Neural progenitor cell (in vitro differentiated cells): ENCODE measurements at regions not wholly inside any gene's neighbourhood (a gene's known extent, or its start where the extent isn't known, plus 50 kb on each side); places are given as distances from the start of the nearest gene placed in this dataset.
"Not testable (repeated sequence)": the region's sequence is repeated elsewhere in the genome, so short reads cannot be mapped to it uniquely, and the experiment has no call there.

Source experiments
- DNase-seq: peaks from one replicate; pipeline ENCODE4 v3.0.0-alpha.2; 2016; ENCODE audit warnings: low spot score
- H2AFZ ChIP-seq: fragments of 200-600 bp; sonication (generic); replicated peaks from 2 replicates; pipeline ENCODE4 v1.6.1; 2016; ENCODE audit warnings: antibody characterized with exemption
- H3F3A ChIP-seq: fragments of 200-600 bp; sonication (generic); 2 replicates; pipeline ENCODE4 v1.6.1; 2016; ENCODE audit warnings: antibody characterized with exemption, low read depth
- H3K27ac ChIP-seq: fragments of 200-600 bp; sonication (generic); 2 replicates; pipeline ENCODE4 v1.5.1; 2016; ENCODE audit warnings: mild to moderate bottlenecking
- H3K27me3 ChIP-seq: fragments of 200-600 bp; sonication (generic); 2 replicates; pipeline ENCODE4 v1.6.1; 2016; ENCODE audit warnings: mild to moderate bottlenecking, moderate library complexity
- H3K36me3 ChIP-seq: fragments of 200-600 bp; sonication (generic); 2 replicates; pipeline ENCODE4 v1.5.1; 2016
- H3K4me1 ChIP-seq: fragments of 200-600 bp; sonication (generic); 2 replicates; pipeline ENCODE4 v1.6.1; 2016; ENCODE audit warnings: mixed run types
- H3K4me2 ChIP-seq: fragments of 200-600 bp; sonication (generic); 2 replicates; pipeline ENCODE4 v1.6.1; 2016
- H3K4me3 ChIP-seq: fragments of 200-600 bp; sonication (generic); 2 replicates; pipeline ENCODE4 v1.5.1; 2016
- H3K79me2 ChIP-seq: fragments of 200-600 bp; sonication (generic); 2 replicates; pipeline ENCODE4 v1.6.1; 2016; ENCODE audit warnings: low read depth
- H3K9ac ChIP-seq: fragments of 200-600 bp; sonication (generic); 2 replicates; pipeline ENCODE4 v1.6.1; 2016
- H3K9me3 ChIP-seq: fragments of 200-600 bp; sonication (generic); 2 replicates; pipeline ENCODE4 v1.5.1; 2016; ENCODE audit warnings: low read depth
- H4K20me1 ChIP-seq: fragments of 200-600 bp; sonication (generic); 2 replicates; pipeline ENCODE4 v1.6.1; 2016; ENCODE audit warnings: low read depth
- H3K27ac Mint-ChIP-seq: 3 replicates; pipeline ENCODE4 v1.8.0; 2021; ENCODE audit warnings: mixed read lengths
- H3K27me3 Mint-ChIP-seq: 2 replicates; pipeline ENCODE4 v1.8.0; 2022; ENCODE audit warnings: low read depth, mild to moderate bottlenecking, inconsistent platforms, moderate library complexity, mixed read lengths; ENCODE audit not compliant: insufficient read depth
- H3K36me3 Mint-ChIP-seq: 3 replicates; pipeline ENCODE4 v1.8.0; 2021; ENCODE audit warnings: mixed read lengths
- H3K4me1 Mint-ChIP-seq: 3 replicates; pipeline ENCODE4 v1.8.0; 2021; ENCODE audit warnings: mixed read lengths
- H3K4me3 Mint-ChIP-seq: 3 replicates; pipeline ENCODE4 v1.8.0; 2021; ENCODE audit warnings: mild to moderate bottlenecking, moderate library complexity, mixed read lengths
- H3K9me3 Mint-ChIP-seq: 3 replicates; pipeline ENCODE4 v1.8.0; 2020; ENCODE audit warnings: mixed read lengths
- EZH2 ChIP-seq: fragments of 200-600 bp; sonication (generic); IDR thresholded peaks from 2 replicates; pipeline ENCODE4 v1.6.1; 2017; ENCODE audit warnings: antibody characterized with exemption, mild to moderate bottlenecking, moderate library complexity
- EZH2phosphoT487 ChIP-seq: fragments of 200-600 bp; sonication (generic); IDR thresholded peaks from 2 replicates; pipeline ENCODE4 v1.6.1; 2017; ENCODE audit warnings: antibody characterized with exemption
- TF ChIP-seq, protein P1 (sequence below): fragments of 200-600 bp; sonication (generic); IDR thresholded peaks from 2 replicates; pipeline ENCODE4 v1.5.1; 2017; ENCODE audit warnings: antibody characterized with exemption, mild to moderate bottlenecking

DNA sequence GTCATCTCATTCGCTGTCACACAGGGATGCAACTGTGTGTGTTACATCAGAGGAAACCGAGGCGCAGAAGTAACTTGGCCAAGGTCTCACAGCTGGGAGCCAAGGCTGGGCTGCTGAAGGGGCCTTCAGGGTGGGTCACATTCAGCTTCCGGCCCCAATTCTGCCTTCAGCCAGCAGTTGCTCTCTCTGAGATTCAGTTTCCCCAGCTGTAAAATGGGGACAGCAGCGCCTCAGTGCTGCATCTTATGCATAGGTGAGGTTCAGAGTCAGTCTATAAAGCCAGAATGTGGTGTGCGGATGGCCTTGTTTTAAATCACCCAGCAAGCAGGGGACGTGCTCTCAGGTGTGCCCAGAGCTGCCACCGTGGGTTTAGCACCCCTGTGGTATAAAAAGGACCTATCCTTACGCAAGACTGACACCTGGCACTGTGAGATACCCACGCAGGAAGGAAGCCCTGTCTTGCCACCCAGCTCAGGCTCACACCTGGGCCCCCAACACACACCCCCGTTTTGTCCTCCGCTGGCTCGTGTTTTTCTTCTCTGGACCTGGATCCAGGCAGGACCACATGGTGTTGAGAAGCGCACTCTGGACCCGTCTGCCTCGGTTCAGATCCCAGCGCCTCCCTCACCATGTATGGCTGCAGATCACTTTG lies 94.6 kb upstream of the GSE1 start:
- H3F3A ChIP-seq, result peaks cover 3% of the 10 kb centered on the region
- H3K4me3 ChIP-seq, result no peak overlapping the region
- H3K9me3 Mint-ChIP-seq, result no peaks in the 10 kb centered on the region
- TF ChIP-seq EZH2phosphoT487 (no peak), EZH2 (no peak)
- TF ChIP-seq, protein P1, sequence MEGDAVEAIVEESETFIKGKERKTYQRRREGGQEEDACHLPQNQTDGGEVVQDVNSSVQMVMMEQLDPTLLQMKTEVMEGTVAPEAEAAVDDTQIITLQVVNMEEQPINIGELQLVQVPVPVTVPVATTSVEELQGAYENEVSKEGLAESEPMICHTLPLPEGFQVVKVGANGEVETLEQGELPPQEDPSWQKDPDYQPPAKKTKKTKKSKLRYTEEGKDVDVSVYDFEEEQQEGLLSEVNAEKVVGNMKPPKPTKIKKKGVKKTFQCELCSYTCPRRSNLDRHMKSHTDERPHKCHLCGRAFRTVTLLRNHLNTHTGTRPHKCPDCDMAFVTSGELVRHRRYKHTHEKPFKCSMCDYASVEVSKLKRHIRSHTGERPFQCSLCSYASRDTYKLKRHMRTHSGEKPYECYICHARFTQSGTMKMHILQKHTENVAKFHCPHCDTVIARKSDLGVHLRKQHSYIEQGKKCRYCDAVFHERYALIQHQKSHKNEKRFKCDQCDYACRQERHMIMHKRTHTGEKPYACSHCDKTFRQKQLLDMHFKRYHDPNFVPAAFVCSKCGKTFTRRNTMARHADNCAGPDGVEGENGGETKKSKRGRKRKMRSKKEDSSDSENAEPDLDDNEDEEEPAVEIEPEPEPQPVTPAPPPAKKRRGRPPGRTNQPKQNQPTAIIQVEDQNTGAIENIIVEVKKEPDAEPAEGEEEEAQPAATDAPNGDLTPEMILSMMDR, result no peak
- H3K4me1 ChIP-seq, result peaks cover 35% of the 10 kb centered on the region
- H3K9ac ChIP-seq, result no peak overlapping the region
- DNase-seq, result no peak
- H3K36me3 ChIP-seq, result no peaks in the 10 kb centered on the region
- peak overlapping the region; percentile 52 for H3K4me3 Mint-ChIP-seq
- peaks cover 2% of the 10 kb centered on the region for H3K36me3 Mint-ChIP-seq
- H3K27me3 Mint-ChIP-seq, result peaks cover 10% of the 10 kb centered on the region
- H3K27ac Mint-ChIP-seq, result no peak overlapping the region
- H3K79me2 ChIP-seq, result no peaks in the 10 kb centered on the region
- peaks cover 43% of the 10 kb centered on the region for H3K4me1 Mint-ChIP-seq
- no peaks in the 10 kb centered on the region for H3K27me3 ChIP-seq
- H3K9me3 ChIP-seq, result no peaks in the 10 kb centered on the region
- no peak overlapping the region for H3K27ac ChIP-seq
- no peaks in the 10 kb centered on the region for H4K20me1 ChIP-seq
- H3K4me2 ChIP-seq, result no peak overlapping the region
- no peak overlapping the region for H2AFZ ChIP-seq

DNA sequence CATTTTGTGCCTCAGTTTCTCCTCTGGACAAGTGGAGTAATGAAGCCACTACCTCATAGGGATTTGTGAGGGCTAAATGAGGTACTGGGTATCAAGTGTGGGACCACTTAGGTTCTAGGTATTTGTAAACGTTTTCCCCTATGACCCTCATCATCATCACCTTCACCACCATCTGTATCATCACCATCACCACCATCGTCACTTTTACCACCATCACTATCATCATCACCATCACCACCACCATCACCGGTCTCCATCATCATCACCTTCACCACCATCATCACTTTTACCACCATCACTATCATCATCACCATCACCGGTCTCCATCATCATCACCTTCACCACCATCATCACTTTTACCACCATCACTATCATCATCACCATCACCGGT lies 94.1 kb upstream of the GSE1 start:
- H3K4me3 Mint-ChIP-seq, result peak overlapping the region; percentile 52
- H3F3A ChIP-seq, H3K27ac ChIP-seq, H3K36me3 ChIP-seq, H3K4me3 ChIP-seq, H3K9me3 ChIP-seq, H3K9me3 Mint-ChIP-seq, H4K20me1 ChIP-seq, H3K9ac ChIP-seq, H3K36me3 Mint-ChIP-seq, H3K27me3 ChIP-seq, DNase-seq, H3K27me3 Mint-ChIP-seq, H2AFZ ChIP-seq, H3K79me2 ChIP-seq, H3K4me2 ChIP-seq: not testable (repeated sequence)
- peak overlapping the region; percentile 3 for H3K27ac Mint-ChIP-seq
- peaks cover 43% of the 10 kb centered on the region for H3K4me1 Mint-ChIP-seq
- peaks cover 34% of the 10 kb centered on the region for H3K4me1 ChIP-seq

DNA sequence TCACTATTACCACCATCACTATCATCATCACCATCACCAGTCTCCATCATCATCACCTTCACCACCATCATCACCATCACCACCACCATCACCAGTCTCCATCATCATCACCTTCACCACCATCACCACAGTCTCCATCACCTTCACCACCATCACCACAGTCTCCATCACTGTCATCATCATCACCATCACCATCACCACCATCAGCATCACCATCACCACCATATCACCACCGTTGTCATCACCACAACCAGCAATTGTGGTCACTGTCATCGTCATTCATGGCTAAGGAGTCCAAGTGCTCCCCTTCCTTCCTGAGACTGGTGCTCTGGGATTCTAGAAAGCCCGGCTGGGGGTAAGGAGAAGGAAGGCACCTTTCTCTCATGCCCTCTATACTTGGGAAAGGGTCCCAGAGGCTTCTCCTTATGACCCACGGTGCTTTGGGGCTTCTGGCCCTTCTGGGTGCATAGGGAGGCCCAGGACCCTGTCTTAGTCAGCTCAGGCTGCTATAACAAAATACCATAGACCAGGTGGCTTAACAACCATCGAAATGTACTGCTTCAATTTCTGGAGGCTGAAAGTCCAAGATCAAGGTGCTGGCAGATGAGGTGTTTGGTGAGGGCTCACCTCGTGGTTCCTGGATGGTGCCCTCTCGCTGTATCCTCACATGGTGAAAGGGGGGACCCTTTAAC lies 93.4 kb upstream of the GSE1 start:
- no peaks in the 10 kb centered on the region for H3K9me3 Mint-ChIP-seq
- Histone ChIP-seq H3K4me3 (no peak overlapping the region), H3K36me3 (no peaks in the 10 kb centered on the region), H3F3A (no peaks in the 10 kb centered on the region), H3K9me3 (no peaks in the 10 kb centered on the region), H2AFZ (no peak overlapping the region), H3K27ac (no peak overlapping the region), H3K9ac (no peak overlapping the region), H3K4me2 (no peak overlapping the region), H4K20me1 (peaks cover 8% of the 10 kb centered on the region), H3K79me2 (no peaks in the 10 kb centered on the region), H3K4me1 (peaks cover 32% of the 10 kb centered on the region), H3K27me3 (no peaks in the 10 kb centered on the region)
- no peak for TF ChIP-seq EZH2phosphoT487
- TF ChIP-seq, protein P1, result no peak
- no peak for TF ChIP-seq EZH2
- peaks cover 10% of the 10 kb centered on the region for H3K27me3 Mint-ChIP-seq
- DNase-seq, result no peak
- H3K36me3 Mint-ChIP-seq, result peaks cover 2% of the 10 kb centered on the region
- peaks cover 39% of the 10 kb centered on the region for H3K4me1 Mint-ChIP-seq
- H3K4me3 Mint-ChIP-seq, result peak overlapping the region; percentile 6
- no peak overlapping the region for H3K27ac Mint-ChIP-seq
